ENCODE measurements at regions not wholly inside any gene's neighbourhood (a gene's known extent, or its start where the extent isn't known, plus 50 kb on each side); places are given as distances from the start of the nearest gene placed in this dataset.

DNA sequence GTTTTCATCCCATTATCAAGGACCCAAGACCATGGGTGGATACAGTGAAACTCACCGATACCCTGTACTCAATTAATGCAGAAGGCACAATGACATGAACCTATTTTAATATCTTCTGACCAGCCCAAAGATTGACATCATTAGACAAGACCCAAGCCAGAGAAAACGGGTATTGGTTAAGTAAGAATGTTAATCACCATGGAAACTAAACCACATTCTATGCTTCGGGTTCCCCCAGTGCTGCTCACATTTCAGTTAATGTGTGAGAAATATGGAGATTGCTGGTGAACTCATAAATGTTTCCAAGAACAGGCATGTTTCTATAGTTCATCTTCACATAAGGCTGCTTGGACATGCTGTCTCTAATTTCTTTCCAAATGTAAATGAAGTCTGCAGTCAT, 77.0 kb downstream of the IRX2 start:
- Mint-ChIP-seq H3K9me3 (no peaks in the 10 kb centered on the region), H3K36me3 (ENCODE audit: low read depth) (no peaks in the 10 kb centered on the region), H3K27me3 (no peaks in the 10 kb centered on the region), H3K27ac (no peak overlapping the region), H3K4me3 (no peak overlapping the region), H3K4me1 (no peaks in the 10 kb centered on the region)
- DNase-seq = no peak
- intact Hi-C loops (cut with micrococcal nuclease) = no loop called here

DNA sequence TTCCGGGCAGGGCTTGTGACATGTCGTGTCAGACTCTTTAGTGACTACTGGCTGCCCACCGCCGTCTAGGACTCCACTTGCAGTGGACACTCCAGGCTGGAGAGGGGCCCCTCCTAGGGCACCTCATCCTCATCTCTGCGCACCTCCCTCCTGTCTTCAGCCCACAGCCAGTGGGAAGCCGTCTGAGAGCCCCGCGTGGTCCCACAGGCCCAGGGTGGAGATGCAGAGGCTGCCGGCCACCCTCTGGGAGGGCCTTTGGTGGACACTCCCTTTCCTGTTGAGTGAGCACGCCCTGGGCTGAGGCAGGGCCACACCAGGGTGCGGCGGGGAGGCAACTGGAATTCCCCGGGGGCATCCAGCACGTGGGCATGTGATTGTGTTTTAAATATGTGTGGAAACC, 80.5 kb downstream of the IRX2 start:
- no peak overlapping the region for H3K27ac Mint-ChIP-seq
- H3K4me3 Mint-ChIP-seq = no peak overlapping the region
- no peaks in the 10 kb centered on the region for H3K36me3 Mint-ChIP-seq (ENCODE audit: low read depth)
- intact Hi-C loops (cut with micrococcal nuclease) = no loop called here
- DNase-seq = no peak
- H3K9me3 Mint-ChIP-seq = no peaks in the 10 kb centered on the region
- H3K4me1 Mint-ChIP-seq = no peaks in the 10 kb centered on the region
- H3K27me3 Mint-ChIP-seq = no peaks in the 10 kb centered on the region

DNA sequence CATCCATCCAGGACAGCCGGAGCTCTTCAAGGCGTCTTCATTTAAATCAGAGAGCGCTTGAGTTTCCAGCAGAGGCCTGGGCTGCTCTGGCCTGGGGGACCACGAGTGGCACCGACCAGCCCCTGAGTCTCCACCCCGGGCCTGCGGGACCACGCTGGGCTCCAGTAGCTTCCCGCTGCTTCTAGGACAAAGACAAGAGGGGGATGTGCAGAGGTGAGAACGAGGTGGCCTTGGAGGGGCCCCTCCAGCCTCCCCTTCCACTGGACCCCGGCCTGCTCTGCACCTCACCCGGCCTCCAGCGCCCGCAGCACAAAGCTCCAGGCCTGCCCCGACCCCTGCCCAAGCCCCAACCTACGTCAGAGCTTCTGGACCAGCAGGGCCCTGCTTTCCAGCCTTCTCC, 81.6 kb downstream of the IRX2 start:
- DNase-seq = no peak
- Mint-ChIP-seq H3K27me3 (no peaks in the 10 kb centered on the region), H3K4me3 (no peak overlapping the region), H3K36me3 (ENCODE audit: low read depth) (no peaks in the 10 kb centered on the region), H3K27ac (no peak overlapping the region), H3K4me1 (no peaks in the 10 kb centered on the region), H3K9me3 (no peaks in the 10 kb centered on the region)
- intact Hi-C loops (cut with micrococcal nuclease) = no loop called here

DNA sequence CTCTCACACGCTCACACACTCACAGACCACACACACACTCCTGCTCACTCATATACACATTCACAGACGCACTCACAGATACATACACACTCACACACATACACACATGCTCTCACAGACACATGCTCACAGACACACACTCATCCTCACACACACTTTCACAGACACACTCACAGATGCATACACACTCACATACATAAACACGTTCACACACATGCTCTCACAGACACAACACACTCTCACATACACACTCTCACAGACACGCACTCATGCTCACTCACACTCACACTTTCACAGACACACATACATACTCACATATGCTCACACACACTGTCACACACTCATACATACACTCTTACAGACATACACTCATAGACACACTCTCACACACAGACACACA, 82.2 kb downstream of the IRX2 start:
- no peaks in the 10 kb centered on the region for H3K36me3 Mint-ChIP-seq (ENCODE audit: low read depth)
- DNase-seq = no peak
- no peak overlapping the region for H3K27ac Mint-ChIP-seq
- H3K4me1 Mint-ChIP-seq = no peaks in the 10 kb centered on the region
- no peaks in the 10 kb centered on the region for H3K9me3 Mint-ChIP-seq
- intact Hi-C loops (cut with micrococcal nuclease) = no loop called here
- no peaks in the 10 kb centered on the region for H3K27me3 Mint-ChIP-seq
- no peak overlapping the region for H3K4me3 Mint-ChIP-seq

DNA sequence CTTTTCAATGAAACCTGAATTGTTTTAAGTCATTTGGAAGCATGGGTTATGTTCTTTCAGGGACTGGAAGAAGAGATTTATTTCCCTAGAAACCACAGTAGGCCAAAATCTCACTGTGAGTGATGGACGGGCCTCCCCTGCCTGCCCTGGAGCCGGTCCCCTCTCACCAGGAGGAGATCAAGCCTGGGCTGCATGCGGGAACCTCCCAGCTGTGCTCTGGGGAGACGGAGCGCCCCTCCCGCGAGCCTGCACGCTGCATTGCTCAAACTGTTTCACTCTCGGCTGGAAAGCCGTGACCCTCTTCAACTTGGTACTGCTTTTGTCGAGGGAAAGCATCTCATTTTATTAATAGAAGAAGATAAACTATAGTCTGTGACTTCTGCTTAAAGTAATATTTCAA, 85.4 kb downstream of the IRX2 start:
- H3K9me3 Mint-ChIP-seq = no peaks in the 10 kb centered on the region
- no peaks in the 10 kb centered on the region for H3K4me1 Mint-ChIP-seq
- H3K27me3 Mint-ChIP-seq = no peaks in the 10 kb centered on the region
- no peak overlapping the region for H3K27ac Mint-ChIP-seq
- H3K4me3 Mint-ChIP-seq = no peak overlapping the region
- no peak for DNase-seq
- no peaks in the 10 kb centered on the region for H3K36me3 Mint-ChIP-seq (ENCODE audit: low read depth)
- intact Hi-C loops (cut with micrococcal nuclease) = no loop called here

GRCh38 chr5:2663489-2663888, 88.0 kb downstream of the IRX2 start:
- no peak overlapping the region for H3K27ac Mint-ChIP-seq
- H3K27me3 Mint-ChIP-seq = no peaks in the 10 kb centered on the region
- H3K36me3 Mint-ChIP-seq (ENCODE audit: low read depth) = no peaks in the 10 kb centered on the region
- no peaks in the 10 kb centered on the region for H3K9me3 Mint-ChIP-seq
- intact Hi-C loops (cut with micrococcal nuclease) = no loop called here
- no peak overlapping the region for H3K4me3 Mint-ChIP-seq
- no peak for DNase-seq
- H3K4me1 Mint-ChIP-seq = no peaks in the 10 kb centered on the region

DNA sequence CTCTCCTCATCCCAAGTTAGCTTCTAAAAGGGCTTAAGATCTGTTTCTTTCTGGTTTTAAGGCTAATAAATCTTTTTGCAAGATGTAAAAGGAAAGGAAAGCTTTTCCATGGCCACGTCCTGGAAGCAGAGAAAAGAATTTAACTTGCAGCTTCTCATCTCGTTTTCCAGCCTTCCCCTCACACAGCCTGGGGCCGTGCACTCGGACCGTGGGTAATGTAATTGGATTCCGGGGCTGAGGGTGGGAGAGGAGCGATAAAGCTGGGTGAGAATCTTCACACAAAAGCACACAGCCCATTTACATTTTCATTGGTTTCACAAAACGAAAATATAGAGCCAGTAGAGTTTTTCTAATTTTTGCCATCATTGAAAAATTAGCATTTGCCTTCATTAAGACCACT, 91.2 kb downstream of the IRX2 start:
- Mint-ChIP-seq H3K27ac (no peak overlapping the region), H3K4me3 (no peak overlapping the region), H3K9me3 (no peaks in the 10 kb centered on the region), H3K27me3 (no peaks in the 10 kb centered on the region), H3K36me3 (ENCODE audit: low read depth) (no peaks in the 10 kb centered on the region), H3K4me1 (no peaks in the 10 kb centered on the region)
- DNase-seq = no peak
- intact Hi-C loops (cut with micrococcal nuclease) = no loop called here

GRCh38 chr5:2658881-2659470, 92.5 kb downstream of the IRX2 start:
- Mint-ChIP-seq H3K9me3 (no peaks in the 10 kb centered on the region), H3K4me3 (no peak overlapping the region), H3K27me3 (no peaks in the 10 kb centered on the region), H3K4me1 (no peaks in the 10 kb centered on the region), H3K27ac (no peak overlapping the region), H3K36me3 (ENCODE audit: low read depth) (no peaks in the 10 kb centered on the region)
- no peak for DNase-seq
- intact Hi-C loops (cut with micrococcal nuclease) = no loop called here

DNA sequence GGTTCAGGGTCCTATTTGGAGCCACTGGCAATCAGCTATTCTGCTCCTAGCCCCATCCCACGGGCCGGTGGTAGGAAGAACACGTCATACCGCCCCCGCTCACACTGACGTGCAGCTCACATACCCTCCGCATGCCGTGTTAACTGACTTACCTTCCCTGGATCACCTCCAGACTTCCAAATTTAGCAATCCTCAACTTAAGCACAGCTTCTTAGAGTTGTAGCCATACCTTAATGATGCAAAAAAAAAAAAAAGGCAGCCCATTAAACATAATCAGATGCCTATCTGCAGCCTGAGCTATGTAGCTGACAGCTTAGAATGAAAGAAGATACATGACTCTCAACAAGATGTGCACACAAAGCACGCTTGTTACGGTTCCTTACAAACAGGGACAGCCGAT, 93.0 kb downstream of the IRX2 start:
- H3K4me1 Mint-ChIP-seq = no peaks in the 10 kb centered on the region
- H3K27ac Mint-ChIP-seq = no peak overlapping the region
- no peaks in the 10 kb centered on the region for H3K9me3 Mint-ChIP-seq
- DNase-seq = no peak
- no peak overlapping the region for H3K4me3 Mint-ChIP-seq
- no peaks in the 10 kb centered on the region for H3K27me3 Mint-ChIP-seq
- intact Hi-C loops (cut with micrococcal nuclease) = no loop called here
- no peaks in the 10 kb centered on the region for H3K36me3 Mint-ChIP-seq (ENCODE audit: low read depth)

DNA sequence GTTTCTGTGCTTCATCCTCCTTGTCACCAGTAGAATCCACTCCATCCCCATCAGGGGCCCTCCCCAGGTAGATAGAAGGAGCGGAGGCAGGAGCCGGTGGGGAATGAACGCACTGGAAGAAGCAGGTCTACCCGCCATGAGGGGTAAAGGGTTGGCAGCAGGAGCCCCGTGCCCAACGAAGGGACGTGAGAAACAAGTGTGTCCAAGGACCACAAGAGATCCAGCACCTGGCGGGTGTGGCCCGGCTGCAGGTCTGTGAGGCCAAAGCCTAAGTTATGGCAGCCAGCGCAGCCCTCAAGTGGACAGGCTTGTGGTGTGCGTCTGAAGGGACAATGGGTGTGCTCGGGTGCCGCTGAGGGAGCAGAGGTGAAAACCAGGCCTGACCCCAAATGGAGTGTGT, 94.3 kb downstream of the IRX2 start:
- H3K4me3 Mint-ChIP-seq = no peak overlapping the region
- intact Hi-C loops (cut with micrococcal nuclease) = no loop called here
- H3K27ac Mint-ChIP-seq = no peak overlapping the region
- no peak for DNase-seq
- H3K36me3 Mint-ChIP-seq (ENCODE audit: low read depth) = no peaks in the 10 kb centered on the region
- H3K9me3 Mint-ChIP-seq = no peaks in the 10 kb centered on the region
- no peaks in the 10 kb centered on the region for H3K4me1 Mint-ChIP-seq
- H3K27me3 Mint-ChIP-seq = no peaks in the 10 kb centered on the region

DNA sequence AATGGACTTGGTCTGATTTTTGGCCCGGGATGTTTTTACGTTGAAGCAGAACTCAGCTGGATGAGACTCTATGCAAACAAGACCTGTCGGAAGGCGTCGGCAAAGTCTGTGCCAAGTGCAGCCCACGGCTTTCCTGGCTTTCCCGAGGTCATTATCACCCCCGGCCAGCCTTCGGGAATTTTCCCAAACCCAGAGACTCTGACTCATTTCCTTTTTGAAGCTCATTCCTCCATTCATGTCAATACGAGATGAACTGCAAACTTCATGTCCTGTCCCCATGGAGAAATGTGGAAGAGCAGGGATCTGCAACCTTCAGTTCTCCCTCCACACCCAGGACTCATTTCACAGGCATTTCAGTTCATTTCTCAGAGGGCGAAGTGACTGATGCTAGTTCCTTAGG, 95.3 kb downstream of the IRX2 start:
- Mint-ChIP-seq H3K27me3 (no peaks in the 10 kb centered on the region), H3K9me3 (no peaks in the 10 kb centered on the region), H3K4me3 (no peak overlapping the region), H3K27ac (no peak overlapping the region), H3K4me1 (no peaks in the 10 kb centered on the region), H3K36me3 (ENCODE audit: low read depth) (no peaks in the 10 kb centered on the region)
- no peak for DNase-seq
- intact Hi-C loops (cut with micrococcal nuclease) = no loop called here

- intact Hi-C loops (cut with micrococcal nuclease) = no loop called here
- no peaks in the 10 kb centered on the region for H3K27me3 Mint-ChIP-seq
- no peak overlapping the region for H3K4me3 Mint-ChIP-seq
- H3K27ac Mint-ChIP-seq = no peak overlapping the region
- H3K9me3 Mint-ChIP-seq = no peaks in the 10 kb centered on the region
- no peaks in the 10 kb centered on the region for H3K4me1 Mint-ChIP-seq
- DNase-seq = no peak
- no peaks in the 10 kb centered on the region for H3K36me3 Mint-ChIP-seq (ENCODE audit: low read depth)
Observed at GRCh38 chr5:2653991-2654390, 97.5 kb downstream of the IRX2 start.

- peaks cover 3% of the 10 kb centered on the region for H3K9me3 Mint-ChIP-seq
- intact Hi-C loops (cut with micrococcal nuclease) = no loop called here
- H3K36me3 Mint-ChIP-seq (ENCODE audit: low read depth) = no peaks in the 10 kb centered on the region
- no peaks in the 10 kb centered on the region for H3K27me3 Mint-ChIP-seq
- no peak overlapping the region for H3K4me3 Mint-ChIP-seq
- H3K4me1 Mint-ChIP-seq = no peaks in the 10 kb centered on the region
- no peak for DNase-seq
- H3K27ac Mint-ChIP-seq = no peak overlapping the region
Observed at GRCh38 chr5:2651116-2651515, 100.4 kb downstream of the IRX2 start.

- Mint-ChIP-seq H3K27me3 (no peaks in the 10 kb centered on the region), H3K4me1 (no peaks in the 10 kb centered on the region), H3K36me3 (ENCODE audit: low read depth) (no peaks in the 10 kb centered on the region), H3K27ac (no peak overlapping the region), H3K9me3 (no peaks in the 10 kb centered on the region), H3K4me3 (no peak overlapping the region)
- DNase-seq = no peak
- intact Hi-C loops (cut with micrococcal nuclease) = no loop called here
Observed at GRCh38 chr5:2642684-2643345, 108.7 kb downstream of the IRX2 start.

- Mint-ChIP-seq H3K27ac (no peak overlapping the region), H3K4me3 (no peak overlapping the region), H3K36me3 (ENCODE audit: low read depth) (no peaks in the 10 kb centered on the region), H3K27me3 (no peaks in the 10 kb centered on the region), H3K4me1 (no peaks in the 10 kb centered on the region), H3K9me3 (no peaks in the 10 kb centered on the region)
- intact Hi-C loops (cut with micrococcal nuclease) = no loop called here
- no peak for DNase-seq
Observed at GRCh38 chr5:2640717-2641116, 110.8 kb downstream of the IRX2 start.

Measured in activated CD4-positive, alpha-beta T cell treated with anti-CD3 and anti-CD28 coated beads, Interleukin-2, amount 10 ng/mL, durations not matched to agents 24 days and 14 days (primary cell).